D341Med (cell line): ENCODE measurements at regions not wholly inside any gene's neighbourhood (a gene's known extent, or its start where the extent isn't known, plus 50 kb on each side); places are given as distances from the start of the nearest gene placed in this dataset.

ENCODE experiments used
- DNase-seq: peaks from one replicate; pipeline ENCODE4 v3.0.0; 2012; ENCODE audit warnings: low spot score

DNA sequence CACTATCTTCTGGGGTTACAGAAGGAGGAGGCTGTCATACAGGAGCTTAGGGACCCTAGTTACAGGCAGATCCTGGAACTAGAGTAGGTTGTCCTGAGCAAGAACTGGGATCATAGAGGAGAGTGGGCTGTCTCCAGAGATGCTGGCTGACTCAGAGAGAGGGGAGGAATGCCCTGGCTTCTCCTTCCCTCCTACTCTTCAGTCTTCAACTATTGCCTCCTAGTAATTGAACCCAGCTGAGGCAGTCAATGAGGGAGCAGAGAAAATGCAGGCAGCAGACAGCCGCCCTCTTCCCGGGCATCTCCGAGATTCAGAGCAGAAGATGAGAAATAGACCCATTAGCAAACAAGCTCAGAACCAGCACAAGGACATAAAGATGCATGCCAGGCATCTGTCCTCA lies 118.3 kb upstream of the PDE5A start:
- DNase-seq = no peak

DNA sequence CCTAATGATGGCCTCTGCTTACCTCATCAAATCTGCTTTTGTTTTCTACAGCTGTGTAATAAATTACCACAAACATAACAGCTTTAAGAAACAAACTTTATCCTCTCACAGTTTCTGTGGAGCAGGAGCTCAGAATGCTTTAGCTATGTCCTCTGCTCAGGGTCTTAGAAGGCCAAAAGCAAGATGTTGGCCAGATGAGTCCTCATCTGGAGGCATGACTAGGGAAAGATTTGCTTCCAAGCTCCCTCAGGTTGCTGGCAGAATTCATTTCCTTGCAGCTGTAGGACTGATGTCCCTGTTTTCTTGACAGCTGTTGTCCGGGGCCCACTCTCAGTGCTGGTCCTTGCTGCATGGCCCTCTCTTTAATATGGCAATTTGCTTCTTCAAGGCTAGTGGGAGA lies 116.7 kb upstream of the PDE5A start:
- no peak for DNase-seq

DNA sequence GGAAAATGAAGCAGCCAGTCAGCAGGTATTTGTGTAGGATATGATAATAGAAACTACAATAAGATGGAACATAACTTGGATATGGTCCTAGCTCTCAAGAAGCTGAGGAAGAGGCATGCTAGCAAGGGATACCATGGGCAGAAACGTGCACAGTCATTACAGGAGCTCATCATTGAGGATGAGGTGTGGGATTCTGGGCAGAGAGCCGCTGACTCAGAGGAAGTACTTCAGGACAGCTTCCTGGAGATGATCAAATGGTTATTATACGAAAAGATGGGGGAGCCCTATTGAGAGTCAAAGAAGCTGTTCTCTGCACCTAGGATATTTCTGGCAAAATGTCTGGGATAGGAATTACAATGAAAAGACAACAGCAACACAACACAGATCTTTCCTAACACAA lies 116.0 kb upstream of the PDE5A start:
- no peak for DNase-seq

DNA sequence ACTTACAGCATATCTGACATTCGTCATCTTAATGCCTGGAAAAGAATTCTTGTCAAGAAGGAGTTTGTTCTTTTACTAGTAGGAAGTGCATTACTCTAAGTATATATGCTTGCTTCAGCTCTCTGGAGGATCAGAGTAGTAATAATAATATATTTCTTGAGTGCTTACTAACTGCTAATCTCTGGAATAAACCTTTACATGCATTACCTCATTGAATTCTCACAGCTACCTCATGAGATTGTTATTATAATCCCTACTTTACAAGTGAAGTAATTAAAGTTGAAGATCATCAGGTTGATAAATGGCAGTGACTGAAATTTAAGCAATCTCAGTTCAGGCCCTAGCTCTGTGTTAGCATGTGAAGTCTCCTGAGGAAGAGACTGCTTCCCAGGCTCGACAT lies 115.0 kb upstream of the PDE5A start:
- DNase-seq = no peak

DNA sequence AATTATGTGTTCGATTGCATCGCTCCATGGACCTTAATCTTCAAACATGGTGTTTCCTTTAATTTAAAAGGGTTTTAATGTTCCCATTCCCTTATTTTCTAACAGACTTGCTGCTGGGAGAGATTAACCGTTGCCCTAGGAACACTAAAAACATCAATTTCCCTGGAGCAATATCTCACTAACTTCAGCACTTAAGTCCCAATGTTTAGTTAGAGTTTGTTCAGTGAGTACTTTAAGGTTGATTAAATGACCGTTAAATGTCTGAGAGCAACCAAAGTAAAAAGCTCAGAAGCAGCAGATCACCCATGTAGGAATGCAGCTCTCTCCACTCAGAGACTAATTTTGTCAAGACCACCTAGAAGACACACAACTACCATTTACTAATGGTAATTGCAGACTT lies 111.2 kb upstream of the PDE5A start:
- no peak for DNase-seq

DNA sequence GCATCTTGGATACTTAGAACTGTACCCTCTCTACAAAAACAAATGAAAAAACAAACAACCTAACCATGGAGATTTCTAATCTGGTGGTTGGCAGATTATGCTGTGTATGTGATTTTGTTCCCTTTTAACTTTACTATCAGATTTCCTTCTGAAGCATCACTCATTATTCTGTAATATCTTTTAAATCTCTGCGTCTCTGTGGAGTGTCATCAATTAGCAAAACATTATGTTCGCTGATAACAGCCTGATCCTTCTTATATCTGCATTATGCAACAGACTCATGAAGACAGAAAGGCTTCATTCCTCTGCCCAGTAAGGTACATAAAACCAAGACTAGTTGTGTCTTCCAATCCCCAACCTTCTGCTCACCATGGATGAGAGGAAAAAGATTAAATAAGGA lies 110.3 kb upstream of the PDE5A start:
- no peak for DNase-seq

DNA sequence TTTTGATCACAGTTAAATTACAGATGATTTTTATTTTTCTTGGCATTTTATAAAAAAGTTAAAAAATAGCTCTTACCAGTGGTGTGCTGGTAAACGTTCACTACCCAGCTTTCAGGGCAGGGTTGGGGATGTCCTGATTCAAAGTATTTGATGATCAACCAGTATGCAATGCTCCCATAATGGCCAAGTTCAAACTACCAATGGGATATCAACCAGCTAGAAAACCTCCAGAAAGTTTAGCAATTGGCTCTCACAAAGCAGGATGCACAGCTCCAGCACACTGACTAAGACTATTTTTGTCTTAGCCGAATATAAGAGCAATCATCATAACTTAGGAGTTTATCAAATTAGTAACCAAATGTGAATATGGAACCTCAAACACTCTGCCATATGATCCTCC lies 108.0 kb upstream of the PDE5A start:
- DNase-seq = no peak

DNA sequence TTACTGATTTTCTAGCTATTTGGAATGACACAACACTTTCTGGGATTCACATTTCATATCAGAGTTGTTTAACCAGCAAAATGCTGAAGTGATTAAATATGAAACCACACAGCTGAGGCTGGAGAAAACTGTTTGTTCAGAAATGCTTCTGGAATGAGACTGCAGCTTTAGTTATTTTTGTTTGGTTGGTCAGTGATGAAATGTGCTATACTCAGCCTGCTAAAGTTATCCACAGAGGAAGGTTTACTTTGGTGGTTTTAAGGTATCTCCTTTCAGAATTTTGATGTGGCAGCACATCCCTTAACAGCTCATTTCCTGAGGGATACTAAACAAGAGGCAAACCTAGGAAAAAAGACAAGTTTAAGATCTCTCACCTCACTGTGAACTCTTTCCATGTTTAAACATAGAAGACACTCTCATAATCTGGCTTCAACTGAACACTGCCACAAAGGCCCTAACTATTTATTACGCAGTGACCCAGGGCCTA lies 106.6 kb upstream of the PDE5A start:
- no peak for DNase-seq

DNA sequence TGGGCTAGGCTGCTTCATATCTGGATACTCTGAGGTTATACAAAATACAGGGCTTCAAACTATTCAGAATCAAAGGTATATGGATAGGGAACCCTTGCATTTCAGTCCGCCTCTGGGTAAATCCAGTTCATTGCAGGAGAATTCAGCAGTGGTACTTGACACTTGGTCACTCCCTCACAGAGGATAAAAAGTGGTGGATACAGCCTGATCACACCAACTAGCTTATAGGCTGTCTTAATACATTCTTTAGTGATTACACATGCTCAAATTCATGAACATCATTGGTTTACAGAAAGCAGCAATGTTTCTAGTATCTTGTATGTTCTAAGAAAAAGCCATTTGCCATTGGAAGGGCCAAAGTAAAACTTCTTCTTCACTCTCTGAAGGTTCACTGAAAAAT lies 104.8 kb upstream of the PDE5A start:
- DNase-seq = no peak

DNA sequence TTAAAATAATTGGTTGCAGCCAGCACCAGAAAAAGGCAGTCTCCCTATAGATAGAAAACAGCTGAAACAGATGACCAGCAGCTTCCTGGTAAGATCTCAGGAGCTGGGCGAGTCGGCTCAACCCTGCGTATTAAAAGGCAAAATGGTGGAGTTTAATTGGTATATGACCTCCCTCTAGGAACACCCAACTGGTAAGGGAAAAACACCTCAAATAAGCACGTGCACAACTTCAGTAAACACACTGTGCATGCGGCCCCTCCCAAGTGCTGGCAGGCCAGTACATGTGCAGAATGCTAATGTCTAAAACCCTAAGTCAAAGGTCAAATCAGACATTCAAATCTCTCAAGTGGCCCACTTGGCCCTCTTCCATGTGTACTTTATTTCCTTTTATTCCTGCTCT lies 103.2 kb upstream of the PDE5A start:
- no peak for DNase-seq

DNA sequence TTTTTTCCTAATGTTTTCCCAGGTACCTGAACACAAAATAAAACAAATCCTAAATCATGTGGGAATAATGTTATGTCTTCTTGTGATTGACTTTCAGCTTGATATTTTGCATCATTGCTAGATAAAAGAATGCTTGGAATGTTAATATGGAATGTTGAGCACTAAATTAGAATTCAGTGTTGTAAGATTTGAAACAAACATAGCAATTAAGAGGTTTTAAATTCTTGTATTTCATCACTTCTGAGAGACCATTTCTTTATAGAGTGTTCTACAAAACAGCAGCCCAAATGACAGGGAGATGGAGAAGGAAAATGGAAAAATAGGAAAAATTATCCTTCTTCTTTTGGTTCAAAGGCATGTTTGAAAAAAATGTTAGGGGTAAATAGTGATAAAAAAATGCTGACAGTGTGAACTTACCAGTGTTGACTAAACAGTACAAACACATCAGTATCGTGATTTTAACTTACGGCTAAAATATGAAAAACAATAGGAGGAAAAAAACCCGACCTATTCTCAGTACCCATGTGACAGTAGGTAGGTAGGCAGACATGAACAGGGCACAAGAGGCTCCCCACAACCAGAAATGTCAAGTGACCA lies 102.6 kb upstream of the PDE5A start:
- DNase-seq = no peak

DNA sequence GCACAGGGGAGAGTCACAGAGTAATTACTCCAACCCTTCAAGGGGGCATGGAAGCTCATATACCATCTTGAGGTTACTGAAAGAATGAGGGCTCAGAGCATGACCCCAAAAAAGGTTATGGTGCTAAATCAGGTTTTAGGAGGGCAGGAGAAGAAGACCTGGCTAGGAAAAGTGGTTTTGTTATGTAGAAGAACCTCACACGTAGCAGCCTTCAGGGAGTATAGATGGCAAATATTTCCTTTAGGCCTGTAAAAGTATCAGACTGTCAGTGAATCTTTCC lies 102.0 kb upstream of the PDE5A start:
- no peak for DNase-seq

DNA sequence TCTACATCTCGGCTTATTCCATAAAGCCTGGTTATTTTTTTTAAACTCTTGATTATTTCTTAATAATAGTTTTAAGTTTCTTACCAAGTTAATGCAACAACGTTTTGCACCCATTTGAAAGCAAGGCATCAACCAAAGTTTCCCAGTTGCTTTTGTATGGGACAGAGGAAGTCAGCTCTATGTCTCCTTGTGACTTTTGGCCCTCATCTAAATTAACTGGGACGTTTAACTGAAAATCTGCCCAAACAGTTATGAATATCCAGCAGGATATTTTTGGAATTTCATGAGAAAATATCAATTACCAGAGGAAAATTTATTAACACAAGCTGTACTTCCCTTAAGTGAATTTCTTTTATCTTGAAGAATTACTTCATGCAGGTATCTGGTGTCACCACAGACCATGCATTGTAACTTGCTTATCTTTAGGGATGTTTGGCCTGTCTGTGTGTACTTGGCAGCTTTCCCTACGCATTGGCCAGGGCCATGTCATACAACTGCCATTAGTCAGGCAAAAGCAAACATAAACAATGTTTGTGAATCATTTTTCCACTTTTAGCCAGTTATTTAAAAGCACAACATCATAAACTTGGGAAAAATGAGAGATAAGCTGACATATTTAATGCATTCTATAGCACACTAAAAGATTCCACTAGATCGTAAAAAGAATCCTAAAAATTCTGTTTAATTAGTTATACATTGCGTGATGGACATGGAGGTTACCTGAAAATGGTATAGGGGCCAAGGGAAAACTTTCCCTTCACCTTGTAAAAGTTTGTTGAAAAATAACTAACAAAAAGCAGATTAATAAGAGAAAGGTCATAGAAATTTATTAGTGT lies 101.4 kb upstream of the PDE5A start:
- no peak for DNase-seq

DNA sequence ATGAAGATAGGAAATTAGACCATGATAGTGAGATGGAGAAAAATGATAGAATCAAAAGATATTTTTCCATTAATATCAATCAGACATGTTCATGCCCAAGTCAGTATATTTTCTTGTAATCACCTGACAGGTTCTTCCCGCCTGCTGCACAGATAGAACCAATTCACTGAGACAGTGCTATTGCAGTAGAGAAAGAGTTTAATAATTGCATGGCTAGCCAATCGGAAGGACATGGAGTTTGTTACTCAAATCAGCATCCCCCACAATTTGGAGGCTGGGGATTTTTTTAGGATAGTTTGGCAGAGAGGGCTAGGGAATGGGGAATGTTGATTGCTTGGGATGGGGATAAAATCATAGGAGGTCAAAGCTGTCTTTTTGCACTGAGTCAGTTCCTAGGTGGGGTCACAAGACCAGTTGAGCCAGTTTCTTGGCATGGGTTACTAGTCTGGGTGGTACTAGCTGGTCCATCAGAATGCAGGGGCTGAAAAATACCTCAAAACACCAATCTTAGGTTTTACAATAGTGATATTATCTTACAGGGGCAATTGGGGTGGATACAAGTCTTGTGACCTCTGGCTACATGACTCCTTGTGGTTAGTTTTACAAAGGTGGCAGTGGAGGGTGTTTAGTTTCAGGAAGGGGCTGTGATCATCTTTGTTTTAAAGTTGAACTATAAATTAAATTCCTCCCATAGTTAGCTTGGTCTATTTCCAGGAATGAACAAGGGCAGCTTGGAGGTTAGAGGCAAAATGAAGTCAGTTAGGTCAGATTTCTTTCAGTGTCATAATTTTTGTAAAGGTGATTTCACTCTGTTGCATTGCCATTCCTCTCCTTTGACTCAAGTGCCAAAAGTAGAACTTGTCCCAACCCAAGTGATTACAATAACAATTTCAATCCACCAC lies 100.3 kb upstream of the PDE5A start:
- DNase-seq = no peak

DNA sequence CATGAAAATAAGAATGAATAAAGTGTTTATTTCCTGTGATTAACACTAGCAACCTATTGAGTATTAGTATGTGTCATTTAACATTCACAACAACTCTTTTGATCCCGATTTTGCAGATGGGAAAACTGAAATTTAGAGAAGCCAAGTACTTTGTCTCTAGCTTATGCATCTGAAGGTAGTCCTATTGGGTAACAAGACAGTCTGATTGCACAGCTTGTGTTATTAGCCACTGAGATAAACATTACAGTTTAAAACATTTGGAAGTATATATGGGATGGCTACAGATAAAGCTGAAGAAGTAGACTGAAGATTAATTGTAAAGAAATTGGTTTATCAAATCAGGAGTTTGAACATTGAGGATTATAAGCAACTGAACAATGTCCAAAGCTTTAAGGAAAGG lies 99.6 kb upstream of the PDE5A start:
- no peak for DNase-seq

DNA sequence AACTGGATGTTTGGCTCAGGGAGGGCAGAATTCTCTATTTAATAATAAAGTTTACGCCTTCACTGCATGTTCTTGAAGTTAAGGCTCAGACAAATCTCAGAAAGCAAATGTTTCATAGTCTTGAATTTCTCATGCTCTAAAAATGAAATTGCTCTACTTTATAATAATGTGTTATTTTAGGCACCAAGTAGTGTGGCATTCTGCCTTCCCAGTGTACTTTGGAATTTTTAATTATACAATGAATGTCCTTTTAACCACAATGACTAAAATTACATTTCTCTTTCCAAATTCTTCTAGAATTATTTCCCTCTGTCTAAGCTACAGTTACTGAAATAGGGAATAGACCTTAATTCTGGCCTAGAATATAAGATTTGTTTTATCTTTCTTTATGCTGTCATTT lies 97.9 kb upstream of the PDE5A start:
- DNase-seq = no peak

DNA sequence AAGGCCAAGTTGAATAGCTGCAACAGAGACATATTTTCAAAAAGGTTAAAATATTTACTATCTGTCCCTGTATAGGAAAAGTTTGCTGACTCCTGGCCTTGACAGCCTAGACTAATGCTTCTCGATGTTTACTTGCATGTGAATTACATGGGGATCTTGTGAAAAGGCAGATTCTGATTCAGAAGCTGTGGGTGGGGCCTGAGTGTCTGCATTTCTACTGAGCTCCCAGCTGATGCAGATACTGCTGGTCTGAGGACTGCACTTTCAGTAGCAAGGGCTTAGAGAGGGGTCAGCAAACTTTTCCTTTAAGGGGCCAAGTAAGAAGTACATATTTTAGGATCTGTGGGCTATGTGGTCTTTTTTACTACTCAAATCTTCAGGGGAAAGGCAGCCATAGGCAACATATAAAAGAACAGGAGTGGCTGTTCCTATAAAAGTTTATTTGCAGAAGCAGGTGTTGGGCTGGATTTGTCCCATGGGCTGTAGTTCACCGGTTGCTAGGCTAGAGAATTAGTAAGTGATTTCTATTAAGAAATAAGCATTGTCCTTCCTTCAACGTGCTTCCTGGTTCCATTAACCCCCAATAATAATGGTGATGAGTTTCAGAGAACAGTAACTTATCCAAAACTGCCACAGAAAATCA lies 97.2 kb upstream of the PDE5A start:
- no peak for DNase-seq

DNA sequence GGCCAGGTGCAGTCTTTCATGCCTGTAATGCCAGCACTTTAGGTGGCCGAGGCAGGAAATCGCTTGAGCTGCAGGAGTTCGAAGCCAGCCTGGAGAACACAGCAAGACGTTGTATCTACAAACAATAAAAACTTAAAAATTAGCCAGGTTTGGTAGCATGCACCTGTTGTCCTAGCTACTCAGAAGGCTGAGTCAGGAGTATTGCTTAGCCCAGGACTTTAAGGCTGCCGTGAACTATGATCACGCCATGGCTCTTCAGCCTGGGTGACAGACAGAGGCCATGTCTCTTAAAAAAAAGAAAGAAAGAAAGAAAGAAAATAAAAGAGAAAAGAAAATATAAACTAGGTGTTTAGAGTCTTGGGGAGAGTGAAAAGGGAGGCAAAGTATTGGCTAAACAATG lies 96.4 kb upstream of the PDE5A start:
- DNase-seq = no peak

DNA sequence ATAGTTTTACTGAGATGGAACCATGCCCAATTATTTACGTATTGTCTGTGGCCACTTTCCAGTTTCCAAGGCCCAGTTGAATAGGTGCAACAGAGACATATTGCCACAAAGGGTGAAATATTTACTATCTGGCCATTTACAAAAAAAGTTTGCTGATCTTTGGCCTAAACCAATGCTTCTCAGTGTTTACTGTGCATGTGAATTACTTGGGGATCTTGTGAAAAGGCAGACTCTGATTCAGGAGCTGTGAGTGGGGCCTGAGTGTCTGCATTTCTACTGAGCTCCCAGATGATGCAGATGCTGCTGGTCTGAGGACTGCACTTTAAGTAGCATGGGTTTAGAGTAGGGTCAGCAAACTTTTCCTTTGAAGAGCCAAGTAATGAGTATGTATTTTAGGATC lies 94.1 kb upstream of the PDE5A start:
- DNase-seq = no peak

DNA sequence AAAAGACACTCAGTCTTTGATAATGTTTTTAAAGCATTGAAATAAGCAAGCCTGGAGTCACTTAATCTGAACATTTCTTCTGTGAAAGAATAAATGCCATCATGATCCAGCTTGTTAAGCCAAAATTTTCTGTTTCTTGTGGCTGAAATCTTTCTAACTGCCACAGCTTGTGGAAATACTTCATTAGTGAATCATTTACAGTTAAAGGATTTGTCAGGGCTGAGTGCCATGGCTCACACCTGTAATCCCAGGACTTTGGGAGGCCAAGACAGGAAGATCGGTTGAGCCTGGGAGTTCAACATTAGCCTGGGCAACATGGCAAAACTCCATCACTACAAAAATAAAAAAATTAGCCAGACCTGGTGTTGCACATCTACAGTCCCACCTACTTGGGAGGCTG lies 93.3 kb upstream of the PDE5A start:
- no peak for DNase-seq

DNA sequence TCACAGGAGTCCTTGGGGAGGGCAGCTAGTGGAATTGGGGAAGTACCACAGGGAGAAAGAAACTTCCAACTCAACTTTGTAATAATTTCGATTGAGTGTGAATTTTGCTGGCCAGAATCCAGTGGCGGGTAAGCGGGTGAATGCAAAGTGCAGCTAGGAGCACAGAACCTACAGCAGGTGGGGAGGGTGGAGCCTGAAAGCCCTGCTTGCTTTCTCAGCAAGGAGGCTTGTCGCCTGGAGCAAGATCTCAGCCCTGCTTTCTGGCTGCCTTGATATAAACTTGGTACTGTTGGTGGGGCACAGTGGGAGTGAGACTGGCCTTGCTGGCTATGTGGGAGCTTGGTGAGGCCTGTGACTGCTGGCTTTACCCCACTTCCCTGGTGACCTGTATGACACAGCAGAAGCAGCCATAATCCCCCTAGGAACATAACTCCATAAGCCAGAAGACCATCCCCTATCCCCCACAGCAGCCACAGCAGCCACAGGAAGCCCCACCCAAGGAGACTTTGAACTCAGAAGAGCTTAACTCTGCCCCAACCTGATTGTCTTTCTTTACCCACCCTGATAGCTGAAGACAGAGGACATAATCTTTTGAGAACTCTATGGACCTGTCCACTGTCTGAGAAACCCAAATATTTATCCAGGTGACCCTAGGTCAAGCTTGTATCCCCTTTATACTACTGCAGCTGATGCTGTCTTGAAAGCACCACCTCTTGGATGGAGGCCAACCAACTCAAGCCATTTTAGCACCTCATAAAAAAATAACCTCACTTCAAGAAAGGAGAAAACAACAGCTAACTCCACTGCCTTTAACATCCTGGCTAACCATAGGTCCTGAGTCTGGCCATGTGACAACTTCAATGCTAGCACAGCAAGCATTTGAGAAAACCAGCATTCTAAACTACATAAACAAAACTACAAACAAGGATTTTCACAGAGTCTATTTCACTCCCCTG lies 87.2 kb upstream of the PDE5A start:
- no peak for DNase-seq
